ENCODE measurements at regions not wholly inside any gene's neighbourhood (a gene's known extent, or its start where the extent isn't known, plus 50 kb on each side); places are given as distances from the start of the nearest gene placed in this dataset.

GRCh38 chr10:47225219-47225927 lies 74.6 kb upstream of the GDF10 start:
- WGBS, 2 donors: 77 to 83% methylated on average over 8 of the region's 8 CpGs
- Histone ChIP-seq H3K27me3 (no peaks in the 10 kb centered on the region), H3K36me3 (ENCODE audit: low read depth, missing control alignments) (no peaks in the 10 kb centered on the region), H3K4me3 (no peak overlapping the region), H3K4me1 (no peaks in the 10 kb centered on the region), H3K9me3 (no peaks in the 10 kb centered on the region), H3K27ac (no peak overlapping the region)
- no peak for TF ChIP-seq CTCF (IDR thresholded peaks at IDR 0.05)
- no peak for TF ChIP-seq POLR2A (IDR thresholded peaks at IDR 0.05)
- no peak for DNase-seq
- intact Hi-C loops (cut with DNase I; ENCODE audit: low total_unique reads): no loop called here

GRCh38 chr10:47225928-47226645 lies 73.9 kb upstream of the GDF10 start:
- no peak for TF ChIP-seq CTCF (IDR thresholded peaks at IDR 0.05)
- Histone ChIP-seq H3K9me3 (no peaks in the 10 kb centered on the region), H3K36me3 (ENCODE audit: low read depth, missing control alignments) (no peaks in the 10 kb centered on the region), H3K4me1 (no peaks in the 10 kb centered on the region), H3K27me3 (no peaks in the 10 kb centered on the region), H3K4me3 (no peak overlapping the region), H3K27ac (no peak overlapping the region)
- intact Hi-C loops (cut with DNase I; ENCODE audit: low total_unique reads): no loop called here
- 83 to 97% methylated on average over 7 to 8 of the region's 8 CpGs for WGBS, 2 donors
- DNase-seq: no peak

GRCh38 chr10:47230482-47230881 lies 69.5 kb upstream of the GDF10 start:
- WGBS, 2 donors: 56 to 65% methylated on average over 4 of the region's 4 CpGs
- TF ChIP-seq CTCF (IDR thresholded peaks at IDR 0.05): no peak
- no peak for TF ChIP-seq POLR2A (IDR thresholded peaks at IDR 0.05)
- no peaks in the 10 kb centered on the region for H3K9me3 ChIP-seq
- no peak overlapping the region for H3K4me3 ChIP-seq
- no peaks in the 10 kb centered on the region for H3K4me1 ChIP-seq
- no peak for DNase-seq
- H3K27ac ChIP-seq: no peak overlapping the region
- intact Hi-C loops (cut with DNase I; ENCODE audit: low total_unique reads): no loop called here
- no peaks in the 10 kb centered on the region for H3K36me3 ChIP-seq (ENCODE audit: low read depth, missing control alignments)
- H3K27me3 ChIP-seq: no peaks in the 10 kb centered on the region

- DNase-seq: no peak
- Histone ChIP-seq H3K36me3 (ENCODE audit: low read depth, missing control alignments) (no peaks in the 10 kb centered on the region), H3K27ac (no peak overlapping the region), H3K27me3 (no peaks in the 10 kb centered on the region), H3K9me3 (no peaks in the 10 kb centered on the region), H3K4me3 (no peak overlapping the region), H3K4me1 (no peaks in the 10 kb centered on the region)
- TF ChIP-seq POLR2A (IDR thresholded peaks at IDR 0.05) (no peak), CTCF (IDR thresholded peaks at IDR 0.05) (no peak)
- intact Hi-C loops (cut with DNase I; ENCODE audit: low total_unique reads): no loop called here
Measured at GRCh38 chr10:47230957-47231356, 69.0 kb upstream of the GDF10 start.

- WGBS, 2 donors: 75 to 76% methylated on average over 2 of the region's 2 CpGs
- H3K27me3 ChIP-seq: no peaks in the 10 kb centered on the region
- H3K36me3 ChIP-seq (ENCODE audit: low read depth, missing control alignments): no peaks in the 10 kb centered on the region
- intact Hi-C loops (cut with DNase I; ENCODE audit: low total_unique reads): no loop called here
- no peak overlapping the region for H3K27ac ChIP-seq
- no peak for DNase-seq
- no peaks in the 10 kb centered on the region for H3K4me1 ChIP-seq
- no peak overlapping the region for H3K4me3 ChIP-seq
- no peaks in the 10 kb centered on the region for H3K9me3 ChIP-seq
- TF ChIP-seq POLR2A (IDR thresholded peaks at IDR 0.05): no peak
Measured at GRCh38 chr10:47231414-47231813, 68.6 kb upstream of the GDF10 start.
